T1000 (cell line): ENCODE measurements at regions not wholly inside any gene's neighbourhood (a gene's known extent, or its start where the extent isn't known, plus 50 kb on each side); places are given as distances from the start of the nearest gene placed in this dataset.
"Not testable (repeated sequence)": the region's sequence is repeated elsewhere in the genome, so short reads cannot be mapped to it uniquely, and the experiment has no call there.

Experiments used
- DNase-seq: peaks from one replicate; lab custom pipeline; 2025; ENCODE audit warnings: mixed read lengths; lab: John Stamatoyannopoulos, UW

- no peak for DNase-seq
Observed at GRCh38 chrX:137646472-137646871, 80.5 kb downstream of the ZIC3 start.

GRCh38 chrX:137651647-137652046, 85.7 kb downstream of the ZIC3 start:
- DNase-seq: no peak

GRCh38 chrX:137652086-137652485, 86.2 kb downstream of the ZIC3 start:
- no peak for DNase-seq

GRCh38 chrX:137654481-137654880, 88.6 kb downstream of the ZIC3 start:
- no peak for DNase-seq

GRCh38 chrX:137667776-137668175, 101.8 kb downstream of the ZIC3 start:
- DNase-seq: no peak

- no peak for DNase-seq
Observed at GRCh38 chrX:137684591-137684990, 118.7 kb downstream of the ZIC3 start.

- no peak for DNase-seq
Observed at GRCh38 chrX:137695417-137695816, 129.5 kb downstream of the ZIC3 start.

GRCh38 chrX:137707348-137707747, 141.4 kb downstream of the ZIC3 start:
- no peak for DNase-seq

GRCh38 chrX:137742846-137743245, 176.9 kb downstream of the ZIC3 start:
- DNase-seq: no peak

- DNase-seq: no peak
Observed at GRCh38 chrX:137743414-137743813, 177.5 kb downstream of the ZIC3 start.

- no peak for DNase-seq
Observed at GRCh38 chrX:137746289-137746688, 180.4 kb downstream of the ZIC3 start.

GRCh38 chrX:137747244-137748043, 181.5 kb downstream of the ZIC3 start:
- DNase-seq: no peak

- DNase-seq: no peak
Observed at GRCh38 chrX:137748827-137749226, 182.9 kb downstream of the ZIC3 start.

GRCh38 chrX:137749246-137749645, 183.3 kb downstream of the ZIC3 start:
- no peak for DNase-seq

GRCh38 chrX:137771537-137771936, 205.6 kb downstream of the ZIC3 start:
- DNase-seq: no peak

GRCh38 chrX:137792214-137792613, 226.3 kb downstream of the ZIC3 start:
- no peak for DNase-seq

GRCh38 chrX:137797926-137798325, 232.0 kb downstream of the ZIC3 start:
- not testable (repeated sequence) for DNase-seq

- DNase-seq: no peak
Observed at GRCh38 chrX:137823257-137823656, 257.3 kb downstream of the ZIC3 start.

- DNase-seq: no peak
Observed at GRCh38 chrX:137847376-137847775, 281.4 kb downstream of the ZIC3 start.

- DNase-seq: no peak
Observed at GRCh38 chrX:137848266-137848905, 282.5 kb downstream of the ZIC3 start.

- DNase-seq: no peak
Observed at GRCh38 chrX:137852502-137852901, 286.6 kb downstream of the ZIC3 start.

GRCh38 chrX:137855490-137855889, 289.6 kb downstream of the ZIC3 start:
- no peak for DNase-seq

GRCh38 chrX:137858106-137858505, 292.2 kb downstream of the ZIC3 start:
- DNase-seq: no peak

GRCh38 chrX:137878401-137878800, 312.5 kb downstream of the ZIC3 start:
- DNase-seq: no peak
